ENCODE measurements at regions not wholly inside any gene's neighbourhood (a gene's known extent, or its start where the extent isn't known, plus 50 kb on each side); places are given as distances from the start of the nearest gene placed in this dataset.
A peak's percentile ranks its signal among the peaks of the same experiment; 100 is the strongest.

DNA sequence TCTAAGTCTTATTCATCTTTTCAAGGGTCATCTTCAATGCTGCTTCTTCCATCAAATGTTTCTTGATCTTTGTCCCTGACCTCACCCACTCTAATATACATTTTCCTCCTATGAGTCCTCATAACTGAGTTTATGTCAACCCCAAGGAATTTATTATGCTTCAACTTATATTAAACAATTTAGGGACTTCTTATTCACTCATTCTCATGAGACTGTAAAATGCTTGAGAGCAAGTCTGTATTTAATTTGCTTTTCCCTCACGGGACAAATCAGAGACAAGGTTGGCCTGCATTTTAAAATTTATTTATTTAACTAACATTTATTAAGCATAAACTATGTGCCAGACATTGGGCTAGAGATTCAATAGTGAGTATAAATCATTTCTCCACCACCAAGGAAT is 312.0 kb upstream of the NT5E start:
- Histone ChIP-seq H3K9me3 (ENCODE audit: insufficient read depth, low read depth, low read length) (no peaks in the 10 kb centered on the region), H3K4me3 (ENCODE audit: insufficient read depth, low read depth, low read length) (no peak overlapping the region), H3K27ac (ENCODE audit: low read depth, low read length) (no peak overlapping the region), H3K27me3 (ENCODE audit: insufficient read depth, low read length) (no peaks in the 10 kb centered on the region), H3K79me2 (ENCODE audit: insufficient read depth, low read length) (no peaks in the 10 kb centered on the region), H3K9ac (ENCODE audit: low read length) (no peak overlapping the region), H3K36me3 (ENCODE audit: insufficient read depth, low read length) (no peaks in the 10 kb centered on the region), H4K20me1 (ENCODE audit: insufficient read depth, low read length) (no peaks in the 10 kb centered on the region), H3K4me2 (ENCODE audit: low read length) (no peak overlapping the region), H2AFZ (ENCODE audit: low read depth, low read length) (no peak overlapping the region), H3K4me1 (ENCODE audit: insufficient read depth, low read length) (no peaks in the 10 kb centered on the region)
- no peaks in the 10 kb centered on the region for H3K4me1 Mint-ChIP-seq (ENCODE audit: low read depth, unreplicated experiment)
- H3K4me3 Mint-ChIP-seq (ENCODE audit: unreplicated experiment) = no peak overlapping the region
- peaks cover 8% of the 10 kb centered on the region for H3K27me3 Mint-ChIP-seq (ENCODE audit: low read depth, unreplicated experiment)
- no peaks in the 10 kb centered on the region for H3K36me3 Mint-ChIP-seq (ENCODE audit: low read depth, unreplicated experiment)
- FAIRE-seq = no peak
- H3K9me3 Mint-ChIP-seq (ENCODE audit: unreplicated experiment) = no peaks in the 10 kb centered on the region
- no peak for DNase-seq (ENCODE audit: low read depth)
- TF ChIP-seq, protein P1, sequence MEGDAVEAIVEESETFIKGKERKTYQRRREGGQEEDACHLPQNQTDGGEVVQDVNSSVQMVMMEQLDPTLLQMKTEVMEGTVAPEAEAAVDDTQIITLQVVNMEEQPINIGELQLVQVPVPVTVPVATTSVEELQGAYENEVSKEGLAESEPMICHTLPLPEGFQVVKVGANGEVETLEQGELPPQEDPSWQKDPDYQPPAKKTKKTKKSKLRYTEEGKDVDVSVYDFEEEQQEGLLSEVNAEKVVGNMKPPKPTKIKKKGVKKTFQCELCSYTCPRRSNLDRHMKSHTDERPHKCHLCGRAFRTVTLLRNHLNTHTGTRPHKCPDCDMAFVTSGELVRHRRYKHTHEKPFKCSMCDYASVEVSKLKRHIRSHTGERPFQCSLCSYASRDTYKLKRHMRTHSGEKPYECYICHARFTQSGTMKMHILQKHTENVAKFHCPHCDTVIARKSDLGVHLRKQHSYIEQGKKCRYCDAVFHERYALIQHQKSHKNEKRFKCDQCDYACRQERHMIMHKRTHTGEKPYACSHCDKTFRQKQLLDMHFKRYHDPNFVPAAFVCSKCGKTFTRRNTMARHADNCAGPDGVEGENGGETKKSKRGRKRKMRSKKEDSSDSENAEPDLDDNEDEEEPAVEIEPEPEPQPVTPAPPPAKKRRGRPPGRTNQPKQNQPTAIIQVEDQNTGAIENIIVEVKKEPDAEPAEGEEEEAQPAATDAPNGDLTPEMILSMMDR (IDR thresholded peaks at IDR 0.05; ENCODE audit: insufficient read depth, low read depth, low read length) = no peak
- TF ChIP-seq EZH2 (IDR thresholded peaks at IDR 0.05; ENCODE audit: insufficient read depth, low read length) = no peak
- H3K27ac Mint-ChIP-seq (ENCODE audit: unreplicated experiment) = no peak overlapping the region

DNA sequence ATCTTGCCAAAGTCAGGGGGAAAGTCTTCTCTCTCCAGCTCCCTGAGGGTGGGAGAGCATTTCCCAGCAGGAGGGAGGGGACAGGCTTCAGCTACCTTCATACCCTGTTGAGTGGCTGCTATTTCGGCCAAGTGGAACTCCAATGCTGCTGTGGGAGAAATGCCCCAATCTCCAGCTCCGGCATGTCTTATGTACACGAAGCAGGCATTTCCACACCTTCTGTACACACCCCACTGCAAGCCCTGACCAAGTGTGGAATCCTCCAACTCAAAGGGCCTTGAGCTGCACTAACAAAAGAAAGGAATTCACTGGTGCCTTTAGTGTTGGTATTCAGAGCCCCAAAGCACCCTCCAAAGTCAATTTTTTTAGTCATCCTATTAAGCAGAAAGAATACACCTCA is 313.6 kb upstream of the NT5E start:
- no peak overlapping the region for H3K27ac Mint-ChIP-seq (ENCODE audit: unreplicated experiment)
- no peak overlapping the region for H3K4me2 ChIP-seq (ENCODE audit: low read length)
- H3K27ac ChIP-seq (ENCODE audit: low read depth, low read length) = no peak overlapping the region
- H3K36me3 ChIP-seq (ENCODE audit: insufficient read depth, low read length) = no peaks in the 10 kb centered on the region
- no peak overlapping the region for H3K4me3 Mint-ChIP-seq (ENCODE audit: unreplicated experiment)
- no peak for TF ChIP-seq EZH2 (IDR thresholded peaks at IDR 0.05; ENCODE audit: insufficient read depth, low read length)
- TF ChIP-seq, protein P1 (IDR thresholded peaks at IDR 0.05; ENCODE audit: insufficient read depth, low read depth, low read length) = no peak
- peaks cover 6% of the 10 kb centered on the region for H3K27me3 Mint-ChIP-seq (ENCODE audit: low read depth, unreplicated experiment)
- H3K9me3 Mint-ChIP-seq (ENCODE audit: unreplicated experiment) = no peaks in the 10 kb centered on the region
- FAIRE-seq = no peak
- H3K9me3 ChIP-seq (ENCODE audit: insufficient read depth, low read depth, low read length) = no peaks in the 10 kb centered on the region
- H3K4me3 ChIP-seq (ENCODE audit: insufficient read depth, low read depth, low read length) = no peak overlapping the region
- no peaks in the 10 kb centered on the region for H3K79me2 ChIP-seq (ENCODE audit: insufficient read depth, low read length)
- H2AFZ ChIP-seq (ENCODE audit: low read depth, low read length) = no peak overlapping the region
- no peak for DNase-seq (ENCODE audit: low read depth)
- no peaks in the 10 kb centered on the region for H3K4me1 ChIP-seq (ENCODE audit: insufficient read depth, low read length)
- no peaks in the 10 kb centered on the region for H3K27me3 ChIP-seq (ENCODE audit: insufficient read depth, low read length)
- no peaks in the 10 kb centered on the region for H3K4me1 Mint-ChIP-seq (ENCODE audit: low read depth, unreplicated experiment)
- no peaks in the 10 kb centered on the region for H4K20me1 ChIP-seq (ENCODE audit: insufficient read depth, low read length)
- no peak overlapping the region for H3K9ac ChIP-seq (ENCODE audit: low read length)
- H3K36me3 Mint-ChIP-seq (ENCODE audit: low read depth, unreplicated experiment) = no peaks in the 10 kb centered on the region

DNA sequence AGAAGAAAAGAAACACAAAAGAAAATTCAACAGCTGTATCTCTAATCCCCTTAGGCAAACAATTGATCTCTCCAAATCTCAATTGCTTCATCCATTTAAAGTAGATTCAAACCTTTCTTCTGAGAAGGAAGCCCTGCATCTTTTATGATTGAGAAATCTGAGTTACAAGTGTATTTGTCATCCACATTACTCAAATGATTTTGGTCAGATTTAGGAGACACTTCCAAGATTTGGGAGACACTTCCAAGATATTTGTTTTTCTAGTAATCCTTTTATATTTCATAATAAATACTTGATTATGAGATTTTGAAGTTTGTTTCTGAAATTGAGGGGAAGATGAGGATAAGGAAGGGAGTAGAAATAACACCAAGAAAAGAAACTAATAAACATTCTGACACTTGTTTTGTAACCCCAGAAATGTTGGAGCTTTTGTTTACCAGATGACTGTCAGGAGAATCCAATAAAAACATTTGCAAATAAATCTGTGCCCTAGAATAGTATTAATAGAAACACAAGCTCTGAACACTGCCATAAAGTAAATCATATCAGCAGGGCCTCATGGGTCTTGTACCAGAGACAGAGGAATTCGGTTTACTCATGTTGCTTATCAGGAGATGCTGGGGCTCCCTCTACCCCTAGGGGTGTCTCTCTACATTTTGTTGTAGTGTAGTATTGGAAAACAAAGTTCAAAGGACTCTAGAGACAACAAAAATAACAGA is 314.3 kb upstream of the NT5E start:
- Mint-ChIP-seq H3K4me1 (ENCODE audit: low read depth, unreplicated experiment) (no peaks in the 10 kb centered on the region), H3K4me3 (ENCODE audit: unreplicated experiment) (no peak overlapping the region), H3K27me3 (ENCODE audit: low read depth, unreplicated experiment) (peaks cover 6% of the 10 kb centered on the region), H3K27ac (ENCODE audit: unreplicated experiment) (no peak overlapping the region), H3K36me3 (ENCODE audit: low read depth, unreplicated experiment) (no peaks in the 10 kb centered on the region), H3K9me3 (ENCODE audit: unreplicated experiment) (no peaks in the 10 kb centered on the region)
- H3K36me3 ChIP-seq (ENCODE audit: insufficient read depth, low read length) = no peaks in the 10 kb centered on the region
- H3K27ac ChIP-seq (ENCODE audit: low read depth, low read length) = no peak overlapping the region
- H3K79me2 ChIP-seq (ENCODE audit: insufficient read depth, low read length) = no peaks in the 10 kb centered on the region
- H3K4me3 ChIP-seq (ENCODE audit: insufficient read depth, low read depth, low read length) = no peak overlapping the region
- H3K27me3 ChIP-seq (ENCODE audit: insufficient read depth, low read length) = no peaks in the 10 kb centered on the region
- H2AFZ ChIP-seq (ENCODE audit: low read depth, low read length) = no peak overlapping the region
- no peak overlapping the region for H3K4me2 ChIP-seq (ENCODE audit: low read length)
- DNase-seq (ENCODE audit: low read depth) = no peak
- peak; percentile 73 for FAIRE-seq
- H3K4me1 ChIP-seq (ENCODE audit: insufficient read depth, low read length) = no peaks in the 10 kb centered on the region
- TF ChIP-seq, protein P1 (IDR thresholded peaks at IDR 0.05; ENCODE audit: insufficient read depth, low read depth, low read length) = no peak
- TF ChIP-seq EZH2 (IDR thresholded peaks at IDR 0.05; ENCODE audit: insufficient read depth, low read length) = no peak
- H4K20me1 ChIP-seq (ENCODE audit: insufficient read depth, low read length) = no peaks in the 10 kb centered on the region
- no peaks in the 10 kb centered on the region for H3K9me3 ChIP-seq (ENCODE audit: insufficient read depth, low read depth, low read length)
- no peak overlapping the region for H3K9ac ChIP-seq (ENCODE audit: low read length)
